Activated CD8-positive, alpha-beta memory T cell treated with anti-CD3 and anti-CD28 coated beads, Interleukin-2, amount 50 U/mL, for 48 hours (primary cell): ENCODE measurements at regions not wholly inside any gene's neighbourhood (a gene's known extent, or its start where the extent isn't known, plus 50 kb on each side); places are given as distances from the start of the nearest gene placed in this dataset.
"Not testable (repeated sequence)": the region's sequence is repeated elsewhere in the genome, so short reads cannot be mapped to it uniquely, and the experiment has no call there.

Experiments used
- DNase-seq: peaks from one replicate; pipeline ENCODE4 v3.0.0-alpha.2; 2020

- not testable (repeated sequence) for DNase-seq
These were observed 205.8 kb downstream of the ALG10 start for GRCh38 chr12:34228046-34228445.

- DNase-seq: not testable (repeated sequence)
These were observed 206.7 kb downstream of the ALG10 start for GRCh38 chr12:34229033-34229432.

DNA sequence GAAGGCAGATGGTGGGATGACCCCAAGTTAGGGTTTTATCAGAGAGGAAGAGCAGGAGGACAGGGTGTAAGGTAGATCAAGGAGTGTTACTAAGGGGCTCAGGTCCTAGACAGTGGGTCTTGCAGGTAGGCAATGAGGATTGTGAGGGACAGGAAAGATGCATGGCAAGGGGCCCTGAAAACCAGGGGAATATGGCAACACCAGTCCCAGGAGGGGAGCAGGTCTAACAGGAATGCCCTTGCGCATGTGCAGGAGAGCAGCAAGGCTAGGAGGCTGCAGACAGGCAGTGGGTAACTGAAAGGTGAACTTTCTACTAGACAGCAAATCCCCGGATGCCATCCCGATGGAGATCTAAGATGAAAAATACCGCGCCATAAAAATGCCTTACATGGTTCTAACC lies 211.3 kb downstream of the ALG10 start:
- no peak for DNase-seq

DNA sequence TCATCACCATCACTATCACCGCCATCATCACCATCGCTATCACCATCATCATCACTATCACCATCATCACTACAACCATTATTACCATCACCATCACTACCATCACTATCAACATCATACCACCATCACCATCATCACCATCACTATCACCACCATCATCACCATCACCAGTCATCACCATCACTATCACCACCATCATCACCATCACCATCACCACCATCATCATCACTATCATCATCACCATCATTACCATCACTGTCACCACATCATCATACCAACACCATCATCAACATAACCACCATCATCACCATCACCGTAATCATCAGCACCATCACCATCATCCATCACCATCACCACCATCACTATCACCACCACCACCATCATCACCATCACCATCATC lies 213.8 kb downstream of the ALG10 start:
- no peak for DNase-seq

DNA sequence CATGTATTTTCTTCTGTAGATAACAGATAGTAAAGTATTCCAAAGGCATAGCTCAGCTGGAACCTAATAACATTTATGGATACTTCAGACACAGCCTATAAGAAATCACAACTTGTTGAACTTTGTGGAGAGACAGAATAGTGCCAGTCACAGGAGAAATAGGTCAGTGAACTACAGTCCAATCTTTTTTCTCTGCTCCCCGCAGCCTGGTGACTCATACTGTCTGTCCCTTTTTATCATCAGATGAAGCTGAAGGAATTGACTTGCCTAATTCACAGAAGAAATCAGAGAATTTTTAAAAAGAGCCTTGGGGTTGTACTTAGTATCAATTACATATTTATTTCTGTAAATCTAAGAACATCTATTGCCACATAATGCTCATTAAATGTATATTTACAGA lies 222.3 kb downstream of the ALG10 start:
- DNase-seq: no peak

DNA sequence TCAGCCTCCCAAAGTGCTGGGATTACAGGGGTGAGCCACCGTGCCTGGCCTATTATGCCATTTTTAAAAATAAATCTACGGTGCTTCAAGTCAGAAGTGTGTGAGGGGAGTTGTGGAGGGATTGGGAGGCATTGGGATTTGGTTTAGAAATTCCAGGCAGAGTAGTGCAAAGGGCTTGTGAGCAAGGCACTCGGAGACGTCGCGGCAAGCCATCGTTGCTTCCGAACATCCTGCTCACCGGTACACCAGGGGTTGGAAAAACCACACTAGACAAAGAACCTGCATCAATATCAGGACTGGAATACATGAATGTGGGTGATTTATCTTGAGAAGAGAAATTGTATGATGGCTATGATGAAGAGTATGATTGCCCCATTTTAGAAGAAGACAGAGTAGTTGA lies 227.0 kb downstream of the ALG10 start:
- no peak for DNase-seq

- DNase-seq: not testable (repeated sequence)
These were observed 229.6 kb downstream of the ALG10 start for GRCh38 chr12:34251879-34252278.

DNA sequence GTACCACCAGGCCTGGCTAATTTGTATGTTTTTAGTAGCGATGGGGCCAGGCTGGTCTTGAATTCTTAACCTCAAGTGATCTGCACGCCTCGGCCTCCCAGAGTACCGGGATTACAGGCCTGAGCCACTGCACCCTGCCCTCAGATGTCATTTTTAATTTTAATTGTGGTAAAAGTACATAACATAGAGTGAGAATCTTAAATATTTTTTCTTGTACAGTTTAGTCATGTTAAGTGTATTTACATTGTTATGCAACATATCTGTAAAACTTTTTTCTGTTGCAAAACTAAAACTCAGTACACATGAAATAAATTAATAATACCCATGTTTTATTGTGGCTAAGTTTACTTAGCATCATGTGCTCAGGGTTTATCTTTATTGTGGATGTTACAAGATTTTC lies 231.4 kb downstream of the ALG10 start:
- no peak for DNase-seq

DNA sequence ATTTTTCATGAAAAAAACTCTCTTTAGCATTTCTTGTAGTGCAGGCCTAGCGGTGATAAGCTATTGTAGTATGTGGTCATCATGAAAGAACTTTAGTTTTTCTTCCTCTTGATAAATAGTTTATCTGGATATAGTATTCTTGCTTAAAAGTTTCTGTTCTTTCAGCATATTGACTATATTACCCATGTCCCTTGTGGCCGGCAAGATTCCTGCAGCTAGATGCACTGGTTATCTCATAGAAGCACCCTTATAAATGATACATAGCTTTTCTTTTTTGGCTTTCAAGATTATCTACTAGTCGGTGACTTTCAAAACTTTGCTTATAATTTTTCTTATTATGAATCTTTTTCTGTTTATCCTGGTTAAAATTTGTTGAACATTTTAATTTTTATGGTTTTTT lies 234.8 kb downstream of the ALG10 start:
- no peak for DNase-seq

DNA sequence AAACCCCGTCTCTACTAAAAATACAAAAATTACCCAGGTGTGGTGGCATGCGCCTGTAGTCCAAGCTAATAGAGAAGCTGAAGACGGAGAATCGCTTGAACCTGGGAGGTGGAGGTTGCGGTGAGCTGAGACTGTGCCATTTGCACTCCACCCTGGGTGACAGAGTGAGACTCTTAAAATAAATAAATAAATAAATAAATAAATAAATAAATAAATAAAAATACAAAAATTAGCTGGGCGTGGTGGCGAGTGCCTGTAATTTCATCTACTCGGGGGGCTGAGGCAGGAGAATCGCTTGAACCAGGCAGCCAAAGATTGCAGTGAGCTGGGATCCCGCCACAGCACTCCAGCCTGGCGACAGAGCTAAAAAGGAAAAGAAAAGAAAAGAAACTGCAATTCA lies 239.8 kb downstream of the ALG10 start:
- not testable (repeated sequence) for DNase-seq

- DNase-seq: no peak
These were observed 241.8 kb downstream of the ALG10 start for GRCh38 chr12:34264110-34264509.

DNA sequence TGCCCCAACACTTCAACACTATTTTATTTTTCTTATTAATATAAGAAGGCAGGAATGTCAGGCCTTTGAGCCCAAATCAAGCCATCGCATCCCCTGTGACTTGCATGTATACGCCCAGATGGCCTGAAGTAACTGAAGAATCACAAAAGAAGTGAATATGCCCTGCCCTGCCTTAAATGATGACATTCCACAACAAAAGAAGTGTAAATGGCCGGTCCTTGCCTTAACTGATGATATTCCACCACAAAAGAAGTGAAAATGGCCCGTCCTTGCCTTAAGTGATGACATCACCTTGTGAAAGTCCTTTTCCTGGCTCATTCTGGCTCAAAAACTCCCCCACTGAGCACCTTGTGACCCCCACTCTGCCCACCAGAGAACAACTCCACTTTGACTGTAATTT lies 251.4 kb downstream of the ALG10 start:
- DNase-seq: not testable (repeated sequence)

DNA sequence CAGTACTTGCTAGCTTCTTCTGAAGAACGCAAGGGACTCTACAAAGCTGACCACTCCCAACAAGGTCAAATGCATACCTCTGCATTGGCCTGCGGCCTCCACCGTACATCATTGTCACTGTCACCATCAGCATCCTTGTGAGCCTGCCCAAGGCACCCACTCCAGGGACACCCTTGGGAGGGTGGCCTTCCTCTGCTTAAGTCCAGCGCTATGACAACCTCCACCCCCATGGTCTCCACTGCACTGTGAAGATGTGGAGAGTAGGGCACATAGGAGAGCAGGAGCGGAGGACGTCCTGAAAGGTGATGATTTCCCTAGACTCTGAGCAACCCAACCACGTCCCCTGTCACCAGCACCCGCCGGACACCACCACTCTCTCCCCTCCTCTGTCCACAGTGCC lies 252.8 kb downstream of the ALG10 start:
- no peak for DNase-seq

GRCh38 chr12:34286483-34286882 lies 264.2 kb downstream of the ALG10 start:
- no peak for DNase-seq

DNA sequence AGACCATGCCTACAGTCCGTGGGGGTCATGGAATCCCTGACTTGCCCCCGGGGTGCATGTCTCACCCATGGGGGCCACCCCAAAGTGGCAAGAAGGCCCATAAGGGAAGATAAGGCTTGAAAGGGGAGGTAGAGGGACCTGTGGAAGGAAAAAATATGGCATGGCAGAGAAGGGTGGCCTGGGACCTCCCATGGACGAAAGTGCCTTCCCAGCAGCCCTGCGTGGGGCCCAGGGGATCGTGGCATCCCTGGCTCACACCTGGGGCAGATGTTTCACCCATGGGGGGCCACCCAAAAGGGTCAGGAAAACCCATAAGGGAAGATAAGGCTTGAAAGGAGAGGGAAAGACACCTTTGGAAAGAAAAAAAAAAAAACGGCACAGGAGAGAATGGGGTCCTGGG lies 264.6 kb downstream of the ALG10 start:
- peak; percentile 18 for DNase-seq

GRCh38 chr12:34287437-34287836 lies 265.1 kb downstream of the ALG10 start:
- peak; percentile 17 for DNase-seq

DNA sequence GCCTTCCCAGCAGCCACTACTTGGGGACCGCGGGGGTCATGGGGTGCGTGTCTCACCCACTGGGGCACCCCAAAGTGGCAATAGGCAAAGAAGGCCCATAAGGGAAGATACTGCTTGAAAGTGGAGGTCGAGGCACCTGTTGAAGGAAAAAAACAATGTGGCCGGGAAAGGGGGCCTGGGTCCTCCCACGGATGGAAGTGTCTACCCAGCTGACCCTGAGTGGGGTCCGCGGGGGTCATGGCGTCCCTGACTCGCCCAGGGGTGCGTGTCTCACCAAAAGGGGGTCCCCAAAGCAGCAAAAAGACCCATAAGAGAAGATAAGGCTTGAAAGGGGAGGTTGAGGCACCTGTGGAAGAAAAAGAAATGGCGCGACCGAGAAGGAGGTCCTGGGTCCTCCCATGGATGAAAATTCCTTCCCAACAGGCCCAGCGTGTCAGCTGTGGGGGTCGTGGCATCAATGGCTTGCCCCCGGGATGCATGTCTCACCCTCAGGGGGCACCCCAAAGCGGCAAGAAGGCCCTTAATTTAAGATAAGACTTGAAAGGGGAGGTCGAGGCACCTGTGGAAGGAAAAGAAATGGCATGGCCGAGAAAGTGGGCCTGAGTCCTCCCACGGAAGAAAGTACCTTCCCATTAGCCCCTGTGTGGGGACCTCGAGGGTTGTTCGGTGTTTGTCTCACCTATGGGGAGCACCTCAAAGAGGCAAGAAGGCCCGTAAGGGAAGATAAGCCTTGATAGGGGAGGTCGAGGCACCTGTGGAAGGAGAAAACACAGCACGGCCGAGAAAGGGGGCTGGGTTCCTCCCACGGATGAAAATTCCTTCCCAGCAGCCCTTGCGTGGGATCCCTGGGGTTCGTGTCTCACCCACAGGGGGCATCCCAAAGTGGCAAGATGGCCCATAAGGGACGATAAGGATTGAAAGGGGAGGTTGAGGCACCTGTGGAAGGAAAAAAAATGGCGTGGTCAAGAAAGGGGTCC lies 266.0 kb downstream of the ALG10 start:
- peak; percentile 37 for DNase-seq

DNA sequence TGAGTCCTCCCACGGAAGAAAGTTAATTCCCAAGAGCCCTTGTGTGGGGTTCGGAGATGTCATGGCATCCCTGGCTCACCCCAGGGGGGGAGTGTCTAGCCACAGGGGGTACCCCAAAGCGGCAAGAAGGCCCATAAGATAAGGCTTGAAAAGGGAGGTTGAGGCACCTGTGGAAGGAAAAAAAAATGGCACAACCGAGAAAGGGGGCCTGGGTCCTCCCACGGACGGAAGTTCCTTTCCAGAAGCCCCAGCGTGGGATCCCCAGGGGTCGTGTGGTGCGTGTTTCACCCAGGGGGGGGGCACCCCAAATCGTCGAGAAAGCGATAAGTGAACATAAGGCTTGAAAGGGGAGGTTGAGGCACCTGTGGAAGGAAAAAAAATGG lies 266.7 kb downstream of the ALG10 start:
- peak; percentile 6 for DNase-seq

GRCh38 chr12:34289431-34290380 lies 267.4 kb downstream of the ALG10 start:
- peak; percentile 25 for DNase-seq

GRCh38 chr12:34290381-34290995 lies 268.2 kb downstream of the ALG10 start:
- no peak for DNase-seq

- DNase-seq: no peak
These were observed 268.7 kb downstream of the ALG10 start for GRCh38 chr12:34291001-34291400.

- no peak for DNase-seq
These were observed 269.2 kb downstream of the ALG10 start for GRCh38 chr12:34291426-34291901.
